Mucosa of gallbladder (tissue), 1 donor: ENCODE measurements at regions not wholly inside any gene's neighbourhood (a gene's known extent, or its start where the extent isn't known, plus 50 kb on each side); places are given as distances from the start of the nearest gene placed in this dataset.

ENCODE experiments used
- DNase-seq: peaks from one replicate; pipeline ENCODE4 v3.0.0-alpha.2; 2020; ENCODE audit warnings: low spot score
- donor health status: DM: no; HTN: no; CAD: no.

- no peak for DNase-seq
These were observed 76.7 kb downstream of the TRIM29 start for GRCh38 chr11:120061036-120061760.

- no peak for DNase-seq
These were observed 77.4 kb downstream of the TRIM29 start for GRCh38 chr11:120060512-120060911.

GRCh38 chr11:120058931-120059330 is 79.0 kb downstream of the TRIM29 start:
- no peak for DNase-seq

- no peak for DNase-seq
These were observed 80.0 kb downstream of the TRIM29 start for GRCh38 chr11:120057595-120058581.

- DNase-seq: no peak
These were observed 80.9 kb downstream of the TRIM29 start for GRCh38 chr11:120057028-120057330.

GRCh38 chr11:120056301-120057027 is 81.4 kb downstream of the TRIM29 start:
- DNase-seq: no peak

- DNase-seq: no peak
These were observed 82.3 kb downstream of the TRIM29 start for GRCh38 chr11:120055646-120056045.

- DNase-seq: no peak
These were observed 83.2 kb downstream of the TRIM29 start for GRCh38 chr11:120054753-120055045.

GRCh38 chr11:120054016-120054752 is 83.7 kb downstream of the TRIM29 start:
- DNase-seq: no peak

- no peak for DNase-seq
These were observed 85.6 kb downstream of the TRIM29 start for GRCh38 chr11:120052196-120052775.

- no peak for DNase-seq
These were observed 93.8 kb downstream of the TRIM29 start for GRCh38 chr11:120044011-120044675.

- no peak for DNase-seq
These were observed 94.5 kb downstream of the TRIM29 start for GRCh38 chr11:120043328-120043945.

GRCh38 chr11:120041625-120042024 is 96.3 kb downstream of the TRIM29 start:
- no peak for DNase-seq

GRCh38 chr11:120040151-120040840 is 97.6 kb downstream of the TRIM29 start:
- DNase-seq: no peak

GRCh38 chr11:120039039-120039438 is 98.9 kb downstream of the TRIM29 start:
- no peak for DNase-seq

GRCh38 chr11:120037111-120037510 is 100.8 kb downstream of the TRIM29 start:
- DNase-seq: no peak

GRCh38 chr11:120035756-120036155 is 102.2 kb downstream of the TRIM29 start:
- DNase-seq: no peak

GRCh38 chr11:120034881-120035630 is 102.9 kb downstream of the TRIM29 start:
- no peak for DNase-seq
